ENCODE measurements at regions not wholly inside any gene's neighbourhood (a gene's known extent, or its start where the extent isn't known, plus 50 kb on each side); places are given as distances from the start of the nearest gene placed in this dataset.
"Not testable (repeated sequence)": the region's sequence is repeated elsewhere in the genome, so short reads cannot be mapped to it uniquely, and the experiment has no call there.

- Histone ChIP-seq H3K27ac (replicated peaks in 1 of 4) (no peak overlapping the region), H3K4me3 (no peak overlapping the region), H3K27me3 (no peaks in the 10 kb centered on the region), H3K36me3 (no peaks in the 10 kb centered on the region), H3K9me3 (no peaks in the 10 kb centered on the region), H3K4me1 (peaks cover 13 to 25% (median 24%) of the 10 kb centered on the region in 4 donors)
- no peak for DNase-seq (ENCODE audit: extremely low spot score)
- TF ChIP-seq, protein P1, sequence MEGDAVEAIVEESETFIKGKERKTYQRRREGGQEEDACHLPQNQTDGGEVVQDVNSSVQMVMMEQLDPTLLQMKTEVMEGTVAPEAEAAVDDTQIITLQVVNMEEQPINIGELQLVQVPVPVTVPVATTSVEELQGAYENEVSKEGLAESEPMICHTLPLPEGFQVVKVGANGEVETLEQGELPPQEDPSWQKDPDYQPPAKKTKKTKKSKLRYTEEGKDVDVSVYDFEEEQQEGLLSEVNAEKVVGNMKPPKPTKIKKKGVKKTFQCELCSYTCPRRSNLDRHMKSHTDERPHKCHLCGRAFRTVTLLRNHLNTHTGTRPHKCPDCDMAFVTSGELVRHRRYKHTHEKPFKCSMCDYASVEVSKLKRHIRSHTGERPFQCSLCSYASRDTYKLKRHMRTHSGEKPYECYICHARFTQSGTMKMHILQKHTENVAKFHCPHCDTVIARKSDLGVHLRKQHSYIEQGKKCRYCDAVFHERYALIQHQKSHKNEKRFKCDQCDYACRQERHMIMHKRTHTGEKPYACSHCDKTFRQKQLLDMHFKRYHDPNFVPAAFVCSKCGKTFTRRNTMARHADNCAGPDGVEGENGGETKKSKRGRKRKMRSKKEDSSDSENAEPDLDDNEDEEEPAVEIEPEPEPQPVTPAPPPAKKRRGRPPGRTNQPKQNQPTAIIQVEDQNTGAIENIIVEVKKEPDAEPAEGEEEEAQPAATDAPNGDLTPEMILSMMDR (IDR thresholded peaks at IDR 0.05) = no peak
- TF ChIP-seq POLR2AphosphoS5 (IDR thresholded peaks at IDR 0.05) = no peak
- TF ChIP-seq POLR2A (IDR thresholded peaks at IDR 0.05; ENCODE audit: low read depth) = no peak
- TF ChIP-seq EP300 (IDR thresholded peaks at IDR 0.05) = no peak
- 83% methylated on average over 6 of the region's 6 CpGs for WGBS
- intact Hi-C loops (cut with DNase I) = loop anchor here (5.0 to 10.0 kb wide), 3 partner anchors 295 to 565 kb away; partner anchors contain the start of gene KLF4
Observed at GRCh38 chr9:108049671-108050494, 560.3 kb upstream of the KLF4 start.

DNA sequence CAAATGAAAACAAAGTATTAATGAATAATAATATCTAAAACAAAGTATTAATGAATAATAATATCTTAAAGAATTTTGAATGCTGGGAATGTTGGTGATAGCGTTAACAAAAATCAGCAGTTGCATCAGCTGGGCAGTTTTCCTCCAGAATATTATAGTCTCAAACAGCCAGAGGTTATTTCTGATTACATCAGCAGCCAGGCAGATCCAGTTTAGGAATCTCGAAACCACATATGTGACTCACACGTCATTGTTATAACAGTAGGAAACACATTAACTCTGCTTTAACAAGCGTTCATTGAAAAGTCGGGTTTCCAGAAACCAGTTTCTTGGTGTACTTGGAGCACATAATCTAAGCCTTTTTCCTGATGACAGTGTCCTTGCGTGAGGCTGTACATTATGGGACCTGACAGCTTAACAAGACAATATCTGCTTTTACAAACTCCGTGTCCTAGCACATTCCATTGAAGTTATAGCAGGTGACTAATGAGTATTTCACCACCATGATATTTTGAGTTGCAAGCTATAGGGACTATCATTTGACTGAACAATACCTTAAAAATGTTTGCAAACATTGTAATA is 559.5 kb upstream of the KLF4 start:
- intact Hi-C loops (cut with DNase I) = no loop called here
- Histone ChIP-seq H3K27me3 (no peaks in the 10 kb centered on the region), H3K4me3 (no peak overlapping the region), H3K27ac (replicated peaks in 1 of 4) (no peak overlapping the region), H3K36me3 (no peaks in the 10 kb centered on the region), H3K4me1 (peaks cover 11 to 18% (median 16%) of the 10 kb centered on the region in 4 donors), H3K9me3 (peaks cover 0 to under 1% (median 0%) of the 10 kb centered on the region in 4 donors)
- DNase-seq (ENCODE audit: extremely low spot score) = no peak
- 49% methylated on average over 7 of the region's 7 CpGs for WGBS
- TF ChIP-seq EP300 (IDR thresholded peaks at IDR 0.05) (no peak), POLR2AphosphoS5 (IDR thresholded peaks at IDR 0.05) (no peak), POLR2A (IDR thresholded peaks at IDR 0.05; ENCODE audit: low read depth) (no peak)
- TF ChIP-seq, protein P1 (IDR thresholded peaks at IDR 0.05) = no peak

DNA sequence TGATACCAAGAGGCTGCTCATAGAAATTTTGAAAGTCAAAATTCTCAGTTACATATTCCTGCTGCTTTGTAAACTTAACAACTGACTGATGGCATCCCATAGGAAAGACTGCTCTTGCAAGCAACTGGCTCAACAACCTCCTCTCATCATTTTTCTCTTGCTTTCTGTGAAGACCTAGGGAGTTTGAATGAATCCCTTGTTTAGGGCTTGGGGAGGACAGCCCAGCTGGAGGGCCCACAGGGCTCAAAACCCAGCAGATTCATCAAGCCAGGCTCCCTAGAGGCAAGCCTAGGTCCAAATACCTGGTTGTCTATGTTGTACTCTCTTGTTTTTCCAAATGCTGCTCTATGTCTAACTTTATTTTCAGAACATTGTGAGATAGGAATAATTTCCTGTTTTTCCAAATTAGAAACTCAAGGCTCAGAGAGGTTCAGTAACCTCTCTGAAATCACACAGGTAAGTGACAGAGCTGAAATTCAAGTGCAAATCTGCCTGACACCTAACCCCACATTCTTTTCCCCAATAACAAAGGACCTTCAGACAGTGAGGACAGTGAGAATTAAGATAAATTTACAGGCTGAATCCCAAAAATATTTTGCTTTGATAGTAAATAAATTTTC is 558.9 kb upstream of the KLF4 start:
- TF ChIP-seq POLR2AphosphoS5 (IDR thresholded peaks at IDR 0.05) (no peak), EP300 (IDR thresholded peaks at IDR 0.05) (no peak), POLR2A (IDR thresholded peaks at IDR 0.05; ENCODE audit: low read depth) (no peak)
- TF ChIP-seq, protein P1 (IDR thresholded peaks at IDR 0.05) = no peak
- Histone ChIP-seq H3K27me3 (no peaks in the 10 kb centered on the region), H3K9me3 (peaks cover 0 to 7% (median 5%) of the 10 kb centered on the region in 4 donors), H3K27ac (replicated peaks in 1 of 4) (no peak overlapping the region), H3K4me1 (peaks cover 5 to 12% (median 10%) of the 10 kb centered on the region in 4 donors), H3K36me3 (no peaks in the 10 kb centered on the region), H3K4me3 (no peak overlapping the region)
- DNase-seq (ENCODE audit: extremely low spot score) = no peak
- intact Hi-C loops (cut with DNase I) = no loop called here

DNA sequence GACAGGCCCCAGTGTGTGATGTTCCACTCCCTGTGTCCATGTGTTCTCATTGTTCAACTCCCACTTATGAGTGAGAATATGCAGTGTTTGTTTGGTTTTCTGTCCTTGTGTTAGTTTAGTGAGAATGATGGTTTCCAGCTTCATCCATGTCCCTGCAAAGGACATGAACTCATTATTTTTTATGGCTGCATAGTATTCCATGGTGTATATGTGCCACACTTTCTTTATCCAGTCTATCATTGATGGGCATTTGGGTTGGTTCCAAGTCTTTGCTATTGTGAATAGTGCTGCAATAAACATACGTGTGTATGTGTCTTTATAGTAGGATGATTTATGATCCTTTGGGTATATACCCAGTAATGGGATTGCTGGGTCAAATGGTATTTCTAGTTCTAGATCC is 558.2 kb upstream of the KLF4 start:
- H3K27ac ChIP-seq (replicated peaks in 1 of 4); H3K4me3 ChIP-seq; H3K36me3 ChIP-seq; H3K27me3 ChIP-seq; H3K4me1 ChIP-seq; intact Hi-C loops (cut with DNase I); DNase-seq (ENCODE audit: extremely low spot score): not testable (repeated sequence)
- H3K9me3 ChIP-seq = peaks cover 0 to 11% (median 7%) of the 10 kb centered on the region in 4 donors
- WGBS = 77% methylated on average over 1 of the region's 1 CpG

- TF ChIP-seq EP300 (IDR thresholded peaks at IDR 0.05) = no peak
- no peak for TF ChIP-seq POLR2A (IDR thresholded peaks at IDR 0.05; ENCODE audit: low read depth)
- TF ChIP-seq, protein P1 (IDR thresholded peaks at IDR 0.05) = no peak
- no peak for TF ChIP-seq POLR2AphosphoS5 (IDR thresholded peaks at IDR 0.05)
- Histone ChIP-seq H3K4me1 (no peaks in the 10 kb centered on the region), H3K36me3 (no peaks in the 10 kb centered on the region), H3K27me3 (no peaks in the 10 kb centered on the region), H3K27ac (replicated peaks in 1 of 4) (no peak overlapping the region), H3K4me3 (no peak overlapping the region), H3K9me3 (peaks cover 0 to 11% (median 7%) of the 10 kb centered on the region in 4 donors)
- no peak for DNase-seq (ENCODE audit: extremely low spot score)
- intact Hi-C loops (cut with DNase I) = no loop called here
- 94% methylated on average over 5 of the region's 5 CpGs for WGBS
Observed at GRCh38 chr9:108047264-108047663, 557.7 kb upstream of the KLF4 start.
